ENCODE measurements at regions not wholly inside any gene's neighbourhood (a gene's known extent, or its start where the extent isn't known, plus 50 kb on each side); places are given as distances from the start of the nearest gene placed in this dataset.
A peak's percentile ranks its signal among the peaks of the same experiment; 100 is the strongest.

- DNase-seq = peak in 17 of 56 donors; percentile 0 to 51 (median 7)
Measured at GRCh38 chr12:126483145-126484068, 1418.2 kb downstream of the AACS start.

- no peak for DNase-seq
Measured at GRCh38 chr12:126487431-126487980, 1422.3 kb downstream of the AACS start.

GRCh38 chr12:126488806-126489205 is 1423.6 kb downstream of the AACS start:
- no peak for DNase-seq

DNA sequence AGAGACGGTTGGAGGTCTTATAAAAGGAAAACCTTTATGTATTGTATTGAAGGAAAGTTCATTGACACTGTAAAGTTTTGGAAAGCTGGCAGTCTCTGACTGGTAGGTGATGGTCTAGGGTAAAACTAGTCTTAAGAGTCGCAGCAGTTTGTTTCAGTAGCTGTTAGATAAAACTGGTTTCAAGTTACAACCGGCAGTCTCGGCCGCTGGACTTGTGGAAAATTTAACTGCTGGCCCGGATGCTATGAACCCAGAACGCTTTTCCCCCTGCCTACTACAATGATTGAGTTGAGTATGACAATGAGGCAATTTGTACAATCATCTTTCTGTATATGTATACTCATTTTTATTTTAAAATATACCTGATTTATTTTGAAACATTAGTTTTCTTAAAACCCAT is 1426.9 kb downstream of the AACS start:
- DNase-seq = no peak

DNA sequence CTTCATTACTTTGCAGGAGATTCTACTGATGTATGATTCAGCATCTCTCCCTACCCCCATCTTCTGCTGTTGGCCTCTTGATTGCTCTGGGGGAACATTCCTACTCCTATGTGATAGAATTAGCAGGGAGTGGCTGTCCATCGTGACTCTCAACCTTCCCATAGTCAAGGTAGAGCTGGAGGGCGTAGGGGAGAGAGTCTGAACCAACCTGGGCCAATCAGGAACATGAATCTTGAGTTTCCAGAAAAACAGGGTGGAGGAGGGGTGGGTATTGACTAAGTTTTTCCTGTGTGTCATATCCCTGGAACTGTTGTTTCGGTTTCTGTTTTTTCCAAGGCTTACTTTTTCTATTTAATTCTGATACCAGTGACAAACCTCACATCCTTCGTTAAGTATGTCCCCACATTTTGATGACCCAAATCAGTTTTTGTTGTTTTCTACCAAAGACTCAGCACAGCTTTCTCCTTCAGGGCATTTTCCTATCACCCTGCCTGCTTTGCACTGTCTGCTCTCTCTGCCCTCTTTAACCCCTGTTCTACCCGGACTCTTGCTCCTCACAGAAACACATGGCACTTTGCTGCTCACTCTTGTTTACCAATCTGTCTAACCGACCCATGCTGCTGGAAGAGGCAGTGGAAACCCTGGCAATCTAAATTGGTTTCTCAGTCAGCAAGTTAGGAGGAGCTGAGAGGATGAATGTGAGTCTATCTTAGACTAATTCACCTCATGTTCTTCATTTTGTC is 1428.3 kb downstream of the AACS start:
- no peak for DNase-seq

DNA sequence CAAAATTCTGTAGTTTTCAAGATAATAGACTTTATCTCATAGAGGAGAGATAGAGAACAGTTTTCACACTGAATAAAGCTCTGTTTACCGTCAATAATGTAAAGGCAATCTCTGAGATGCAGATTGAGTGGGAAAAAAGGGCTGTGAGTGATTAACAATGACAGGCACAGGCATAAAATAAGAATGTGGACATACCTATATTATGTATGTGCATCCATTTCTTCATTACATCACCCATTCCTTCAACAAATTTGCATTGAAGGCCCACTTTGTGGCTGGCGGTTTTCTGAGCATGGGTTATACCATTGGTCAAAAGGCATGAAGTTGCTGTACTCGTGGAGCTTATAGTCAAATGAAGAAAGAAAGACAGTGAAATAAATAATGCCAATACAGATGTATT is 1431.0 kb downstream of the AACS start:
- DNase-seq = no peak

- no peak for DNase-seq
Measured at GRCh38 chr12:126506426-126507182, 1441.4 kb downstream of the AACS start.

GRCh38 chr12:126507231-126507630 is 1442.0 kb downstream of the AACS start:
- DNase-seq = no peak

DNA sequence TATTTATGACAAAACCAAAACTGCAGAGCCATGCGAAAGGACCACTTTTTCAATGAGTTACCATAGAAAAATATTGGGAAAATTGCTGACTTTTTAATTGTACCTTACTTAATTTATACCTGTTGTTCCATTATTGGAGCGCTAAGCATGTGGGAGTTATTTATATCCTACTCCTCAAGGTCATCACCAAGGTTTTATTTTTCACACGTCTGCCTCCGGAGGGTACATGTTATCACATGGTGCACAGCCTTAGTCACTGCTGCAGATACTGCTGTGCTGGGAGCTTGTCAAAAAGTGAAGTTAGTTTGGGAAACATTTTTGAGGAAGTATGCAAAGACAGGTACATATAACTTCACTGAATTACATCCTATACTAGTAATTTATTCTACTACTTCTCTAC is 1444.3 kb downstream of the AACS start:
- DNase-seq = no peak

- no peak for DNase-seq
Measured at GRCh38 chr12:126510630-126511029, 1445.4 kb downstream of the AACS start.

GRCh38 chr12:126512916-126513913 is 1448.0 kb downstream of the AACS start:
- no peak for DNase-seq

DNA sequence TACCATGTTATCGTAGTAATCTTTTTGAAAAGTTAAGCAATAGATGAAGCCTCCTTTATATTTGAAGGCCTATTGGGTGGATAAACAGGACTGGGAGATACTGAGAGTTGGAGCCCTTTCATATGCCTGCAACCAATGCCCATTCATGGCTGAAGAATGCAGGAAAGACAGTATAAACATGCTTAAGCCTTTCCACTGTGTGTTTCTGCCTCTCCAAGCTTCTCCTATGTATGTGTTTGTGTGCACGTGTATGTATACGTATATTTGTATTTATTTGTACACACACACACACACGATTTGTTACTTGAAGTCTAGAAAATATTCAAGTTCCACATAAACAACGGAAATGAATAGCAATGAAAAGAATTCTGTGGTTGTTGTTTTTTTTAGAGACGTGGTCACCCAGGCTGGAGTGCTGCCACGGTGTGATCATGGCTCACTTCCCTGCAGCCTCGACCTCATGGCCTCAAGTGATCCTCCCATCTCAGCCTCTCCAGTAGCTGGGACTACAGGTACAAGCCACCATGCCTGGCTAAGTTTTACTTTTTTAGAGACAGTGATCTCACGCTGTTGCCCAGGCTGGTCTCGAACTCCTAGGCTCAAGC is 1453.5 kb downstream of the AACS start:
- DNase-seq = no peak

- no peak for DNase-seq
Measured at GRCh38 chr12:126519833-126520232, 1454.6 kb downstream of the AACS start.

DNA sequence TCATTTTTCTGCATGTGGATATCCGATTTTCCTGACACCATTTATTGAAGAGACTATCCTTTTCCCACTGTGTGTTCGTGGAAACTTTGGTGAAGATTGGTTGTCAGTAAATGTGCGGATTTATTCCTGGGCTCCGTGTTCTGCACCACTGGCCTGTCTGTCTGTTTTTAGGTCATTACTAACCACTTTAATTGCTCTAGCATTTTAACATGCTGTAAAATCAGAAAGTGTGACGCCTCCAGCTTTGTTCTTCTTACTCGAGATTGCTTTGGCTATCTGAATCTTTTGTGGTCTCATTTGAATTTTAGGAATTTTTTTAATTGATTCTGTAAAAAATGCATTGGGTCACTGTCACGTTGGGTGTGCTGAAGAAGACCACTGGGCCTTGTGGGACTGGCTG is 1458.7 kb downstream of the AACS start:
- no peak for DNase-seq

DNA sequence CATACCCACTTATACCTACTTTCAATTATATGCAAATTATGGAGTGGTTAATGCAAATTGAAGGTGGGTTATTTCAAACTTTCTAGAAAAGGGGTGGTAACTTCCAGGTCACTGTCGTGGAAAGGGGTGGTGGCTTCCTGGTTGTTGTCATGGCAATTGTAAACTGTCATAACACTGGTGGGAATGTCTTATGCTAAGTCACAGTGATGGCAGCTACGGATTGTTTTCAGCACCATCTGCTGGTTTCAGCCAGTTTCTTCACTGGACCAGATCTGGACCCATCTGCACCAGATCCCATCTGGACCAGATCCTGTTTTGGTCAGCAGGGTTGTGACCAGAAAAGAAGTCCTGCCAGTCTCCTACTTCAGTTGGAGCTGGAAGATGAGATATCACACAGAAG is 1469.3 kb downstream of the AACS start:
- no peak for DNase-seq

DNA sequence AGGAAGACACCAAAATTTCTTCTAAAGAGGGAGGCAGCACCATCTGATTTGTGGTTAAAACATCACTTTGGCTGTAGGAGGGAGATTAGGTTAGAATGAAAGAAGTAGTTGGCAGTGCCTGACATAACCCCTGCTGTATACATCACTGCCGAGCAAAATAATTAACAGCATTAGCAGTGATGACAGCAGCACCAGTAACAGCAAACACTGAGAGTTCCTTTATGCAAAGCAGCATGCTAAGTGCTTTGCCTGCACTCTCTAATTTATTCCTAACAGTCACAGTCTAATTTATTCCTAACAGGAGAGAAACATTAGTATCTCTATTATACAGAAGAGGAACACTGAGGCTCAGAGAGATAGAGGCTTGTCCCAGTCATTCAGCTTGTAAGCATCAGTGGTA is 1469.7 kb downstream of the AACS start:
- DNase-seq = no peak

GRCh38 chr12:126535971-126536370 is 1470.7 kb downstream of the AACS start:
- no peak for DNase-seq

GRCh38 chr12:126537961-126538530 is 1472.8 kb downstream of the AACS start:
- no peak for DNase-seq

- no peak for DNase-seq
Measured at GRCh38 chr12:126538888-126539287, 1473.7 kb downstream of the AACS start.
